IPS DF 4.7 (cell line): ENCODE measurements at regions not wholly inside any gene's neighbourhood (a gene's known extent, or its start where the extent isn't known, plus 50 kb on each side); places are given as distances from the start of the nearest gene placed in this dataset.

ENCODE experiments used
- DNase-seq: peaks from one replicate; pipeline ENCODE4 v3.0.0-alpha.2; 2013; ENCODE audit warnings: low spot score; ENCODE audit errors: extremely low read depth

- no peak for DNase-seq
Observed at GRCh38 chr2:181829230-181829629, 62.3 kb upstream of the ITPRID2 start.

- no peak for DNase-seq
Observed at GRCh38 chr2:181832015-181832414, 59.5 kb upstream of the ITPRID2 start.

GRCh38 chr2:181836583-181836982, 54.9 kb upstream of the ITPRID2 start:
- DNase-seq = no peak

- DNase-seq = no peak
Observed at GRCh38 chr2:181837563-181837962, 54.0 kb upstream of the ITPRID2 start.

GRCh38 chr2:181839811-181840210, 51.7 kb upstream of the ITPRID2 start:
- no peak for DNase-seq

GRCh38 chr2:181841079-181841478, 50.5 kb upstream of the ITPRID2 start:
- DNase-seq = no peak
